ENCODE measurements at regions not wholly inside any gene's neighbourhood (a gene's known extent, or its start where the extent isn't known, plus 50 kb on each side); places are given as distances from the start of the nearest gene placed in this dataset.
"Not testable (repeated sequence)": the region's sequence is repeated elsewhere in the genome, so short reads cannot be mapped to it uniquely, and the experiment has no call there.

DNA sequence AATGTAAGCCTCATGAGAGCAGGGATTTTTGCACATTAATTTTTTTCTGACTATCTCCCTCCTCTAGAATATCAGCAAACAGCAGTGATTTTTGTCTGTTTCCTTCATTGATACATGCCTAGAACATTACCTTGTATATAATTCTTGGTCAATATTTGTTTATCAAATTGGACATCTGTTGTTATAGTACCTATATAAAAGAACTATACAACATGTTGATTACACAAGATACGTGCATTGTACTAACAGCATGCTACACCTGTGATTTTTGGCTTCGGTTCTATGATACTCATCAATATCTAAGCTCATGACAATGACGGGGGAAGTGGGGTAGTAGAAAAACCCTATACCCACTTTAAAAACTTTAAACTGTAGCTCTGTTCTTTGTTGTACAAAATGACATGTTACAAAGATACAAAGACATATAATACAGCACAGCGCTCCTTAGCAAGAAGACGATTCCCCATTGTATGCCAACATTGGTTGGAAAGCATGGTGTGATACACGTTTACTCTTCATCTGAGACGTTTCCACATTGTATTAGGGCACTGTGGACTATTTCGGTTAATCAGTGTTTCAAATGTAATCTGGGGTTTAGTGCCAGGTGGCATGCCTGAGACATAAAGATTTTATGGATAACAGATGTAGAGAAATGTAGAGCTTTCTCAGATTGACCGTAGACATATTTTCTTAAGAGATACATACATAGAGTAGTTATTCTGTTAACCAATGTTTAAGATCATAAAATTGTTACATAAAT lies 70.5 kb upstream of the FOXP2 start:
- DNase-seq (ENCODE audit: low read depth, low spot score), result no peak
- in situ Hi-C loops (cut with HindIII; ENCODE audit: low sequenced_read_pairs), result no loop called here
- TF ChIP-seq, protein P1, sequence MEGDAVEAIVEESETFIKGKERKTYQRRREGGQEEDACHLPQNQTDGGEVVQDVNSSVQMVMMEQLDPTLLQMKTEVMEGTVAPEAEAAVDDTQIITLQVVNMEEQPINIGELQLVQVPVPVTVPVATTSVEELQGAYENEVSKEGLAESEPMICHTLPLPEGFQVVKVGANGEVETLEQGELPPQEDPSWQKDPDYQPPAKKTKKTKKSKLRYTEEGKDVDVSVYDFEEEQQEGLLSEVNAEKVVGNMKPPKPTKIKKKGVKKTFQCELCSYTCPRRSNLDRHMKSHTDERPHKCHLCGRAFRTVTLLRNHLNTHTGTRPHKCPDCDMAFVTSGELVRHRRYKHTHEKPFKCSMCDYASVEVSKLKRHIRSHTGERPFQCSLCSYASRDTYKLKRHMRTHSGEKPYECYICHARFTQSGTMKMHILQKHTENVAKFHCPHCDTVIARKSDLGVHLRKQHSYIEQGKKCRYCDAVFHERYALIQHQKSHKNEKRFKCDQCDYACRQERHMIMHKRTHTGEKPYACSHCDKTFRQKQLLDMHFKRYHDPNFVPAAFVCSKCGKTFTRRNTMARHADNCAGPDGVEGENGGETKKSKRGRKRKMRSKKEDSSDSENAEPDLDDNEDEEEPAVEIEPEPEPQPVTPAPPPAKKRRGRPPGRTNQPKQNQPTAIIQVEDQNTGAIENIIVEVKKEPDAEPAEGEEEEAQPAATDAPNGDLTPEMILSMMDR (IDR thresholded peaks at IDR 0.05; ENCODE audit: low read depth, low read length), result no peak
- H3K4me3 ChIP-seq (ENCODE audit: low read depth, low read length), result no peak overlapping the region

GRCh38 chr7:114342431-114343179 lies 72.0 kb upstream of the FOXP2 start:
- H3K4me3 ChIP-seq (ENCODE audit: low read depth, low read length), result no peak overlapping the region
- in situ Hi-C loops (cut with HindIII; ENCODE audit: low sequenced_read_pairs), result no loop called here
- DNase-seq (ENCODE audit: low read depth, low spot score), result no peak
- TF ChIP-seq, protein P1 (IDR thresholded peaks at IDR 0.05; ENCODE audit: low read depth, low read length), result no peak

- no peak for DNase-seq (ENCODE audit: low read depth, low spot score)
- TF ChIP-seq, protein P1 (IDR thresholded peaks at IDR 0.05; ENCODE audit: low read depth, low read length), result no peak
- in situ Hi-C loops (cut with HindIII; ENCODE audit: low sequenced_read_pairs), result no loop called here
- H3K4me3 ChIP-seq (ENCODE audit: low read depth, low read length), result no peak overlapping the region
Measured at GRCh38 chr7:114341648-114342047, 73.0 kb upstream of the FOXP2 start.

- in situ Hi-C loops (cut with HindIII; ENCODE audit: low sequenced_read_pairs), result no loop called here
- H3K4me3 ChIP-seq (ENCODE audit: low read depth, low read length), result no peak overlapping the region
- TF ChIP-seq, protein P1 (IDR thresholded peaks at IDR 0.05; ENCODE audit: low read depth, low read length), result no peak
- DNase-seq (ENCODE audit: low read depth, low spot score), result no peak
Measured at GRCh38 chr7:114334989-114335388, 79.6 kb upstream of the FOXP2 start.

- DNase-seq (ENCODE audit: low read depth, low spot score); H3K4me3 ChIP-seq (ENCODE audit: low read depth, low read length); in situ Hi-C loops (cut with HindIII; ENCODE audit: low sequenced_read_pairs): not testable (repeated sequence)
Measured at GRCh38 chr7:114329458-114329857, 85.2 kb upstream of the FOXP2 start.

DNA sequence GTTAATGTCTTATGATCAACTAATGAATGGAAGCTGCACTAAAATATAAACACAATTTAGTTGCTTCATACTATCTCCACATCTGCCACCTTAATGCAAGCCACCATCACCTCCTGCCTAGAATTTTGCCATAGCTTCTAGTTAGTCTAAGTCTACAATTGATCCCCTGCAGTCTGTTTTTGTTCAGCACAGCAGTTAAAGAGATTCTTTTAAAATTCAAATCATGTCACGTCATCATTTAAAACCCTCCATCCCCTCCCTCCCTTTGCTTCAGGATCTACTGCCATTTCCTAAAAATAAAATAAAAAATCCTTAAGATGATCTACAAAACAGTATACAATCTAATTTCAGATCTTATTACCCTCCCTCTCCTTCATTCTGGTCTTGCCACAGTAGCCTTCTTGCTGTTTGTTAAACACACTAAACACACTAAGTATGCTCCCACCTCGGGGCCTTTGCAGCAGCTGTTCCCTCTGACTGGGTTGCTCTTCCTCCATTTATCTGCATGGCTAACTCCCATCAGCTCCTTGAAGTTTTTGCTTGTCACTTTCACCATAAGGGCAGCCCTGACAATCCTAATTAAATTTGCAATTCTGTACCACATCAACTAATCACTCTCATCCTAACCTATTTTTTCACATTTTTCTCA lies 97.0 kb upstream of the FOXP2 start:
- H3K4me3 ChIP-seq (ENCODE audit: low read depth, low read length), result no peak overlapping the region
- TF ChIP-seq, protein P1 (IDR thresholded peaks at IDR 0.05; ENCODE audit: low read depth, low read length), result no peak
- in situ Hi-C loops (cut with HindIII; ENCODE audit: low sequenced_read_pairs), result no loop called here
- DNase-seq (ENCODE audit: low read depth, low spot score), result no peak

DNA sequence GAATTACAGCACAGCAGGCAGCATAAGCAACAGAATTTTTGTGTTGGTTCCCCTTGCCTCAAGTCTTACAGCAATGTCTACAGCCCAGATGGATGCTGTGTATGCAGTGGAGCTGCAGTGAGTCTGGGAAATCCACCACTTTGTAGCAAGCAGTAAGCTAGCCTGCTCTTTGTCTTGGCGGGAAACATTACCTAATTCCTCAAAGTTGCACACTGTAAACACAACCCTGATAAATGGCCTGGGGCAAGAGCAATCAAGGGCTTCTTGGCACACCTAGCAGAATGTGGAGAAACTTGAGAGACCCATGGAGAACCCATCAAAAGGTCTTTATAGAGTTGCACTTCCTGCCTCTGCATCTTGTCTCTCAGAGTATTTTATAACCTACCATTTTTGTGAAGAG lies 102.0 kb upstream of the FOXP2 start:
- in situ Hi-C loops (cut with HindIII; ENCODE audit: low sequenced_read_pairs), result no loop called here
- H3K4me3 ChIP-seq (ENCODE audit: low read depth, low read length), result no peak overlapping the region
- TF ChIP-seq, protein P1 (IDR thresholded peaks at IDR 0.05; ENCODE audit: low read depth, low read length), result no peak
- DNase-seq (ENCODE audit: low read depth, low spot score), result no peak
